ENCODE measurements at regions not wholly inside any gene's neighbourhood (a gene's known extent, or its start where the extent isn't known, plus 50 kb on each side); places are given as distances from the start of the nearest gene placed in this dataset.
"Not testable (repeated sequence)": the region's sequence is repeated elsewhere in the genome, so short reads cannot be mapped to it uniquely, and the experiment has no call there.

DNA sequence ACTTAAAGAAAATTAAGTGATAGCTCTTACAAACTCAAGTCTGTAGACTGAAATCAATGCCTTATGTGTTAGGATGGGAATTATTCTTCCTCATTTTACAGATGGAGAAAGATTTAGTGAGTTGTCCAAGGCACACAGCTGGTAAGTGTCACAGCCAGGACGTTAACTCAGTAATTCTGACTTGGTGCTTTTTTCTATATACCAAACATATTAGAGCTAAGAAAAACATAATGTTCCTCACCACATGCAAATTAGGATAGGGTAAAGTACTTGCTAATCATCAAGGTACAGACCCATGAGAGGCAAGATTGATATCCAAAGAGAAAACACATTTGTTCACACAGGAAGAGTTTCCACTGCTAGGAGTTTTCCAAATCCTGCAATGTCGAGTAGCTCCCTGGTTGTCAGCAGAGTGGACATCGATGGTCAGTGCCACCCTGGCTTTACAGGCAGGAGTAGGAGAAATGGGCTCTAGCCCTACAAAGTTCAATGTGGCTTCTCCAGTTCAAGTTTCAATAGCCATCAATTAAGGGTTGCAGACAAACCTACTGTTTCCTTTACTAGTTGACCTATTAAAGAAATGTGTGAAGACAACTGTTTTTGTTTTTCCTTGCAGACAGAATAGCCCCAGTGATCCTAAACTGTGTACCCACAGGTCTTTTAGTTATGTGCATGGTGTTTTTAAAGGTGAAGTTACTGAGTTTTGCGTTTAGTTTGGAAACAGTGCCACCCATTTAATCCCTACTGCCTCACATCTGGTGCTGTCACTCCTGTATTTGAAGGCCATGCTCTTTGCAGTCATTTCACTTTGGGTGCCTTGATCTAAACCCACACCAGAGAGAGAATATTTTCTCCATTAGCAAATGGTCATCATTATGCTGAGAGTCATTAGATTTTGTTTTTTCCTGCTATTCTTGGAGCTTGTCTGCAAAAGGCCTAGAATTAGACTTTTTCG is 460.8 kb upstream of the SMARCA2 start:
- Histone ChIP-seq H3K27me3 (ENCODE audit: insufficient read depth, insufficient read length) (no peaks in the 10 kb centered on the region), H3K9ac (ENCODE audit: insufficient read length, low read depth) (no peak overlapping the region), H3K4me3 (ENCODE audit: insufficient read length, low read depth) (no peak overlapping the region), H3K36me3 (ENCODE audit: insufficient read depth, insufficient read length, low read length) (no peaks in the 10 kb centered on the region), H3K9me3 (ENCODE audit: insufficient read depth, low read length) (peaks cover 11% of the 10 kb centered on the region; the same call in 1 of the 2 replicates), H3K4me1 (ENCODE audit: insufficient read depth, insufficient read length) (no peaks in the 10 kb centered on the region)
- no peak for TF ChIP-seq YY1 (IDR thresholded peaks at IDR 0.05; ENCODE audit: insufficient read depth, insufficient read length)
- no peak for TF ChIP-seq ZNF274 (IDR thresholded peaks at IDR 0.05; ENCODE audit: low read depth, low read length)
- DNase-seq (ENCODE audit: low read depth, low spot score): no peak

DNA sequence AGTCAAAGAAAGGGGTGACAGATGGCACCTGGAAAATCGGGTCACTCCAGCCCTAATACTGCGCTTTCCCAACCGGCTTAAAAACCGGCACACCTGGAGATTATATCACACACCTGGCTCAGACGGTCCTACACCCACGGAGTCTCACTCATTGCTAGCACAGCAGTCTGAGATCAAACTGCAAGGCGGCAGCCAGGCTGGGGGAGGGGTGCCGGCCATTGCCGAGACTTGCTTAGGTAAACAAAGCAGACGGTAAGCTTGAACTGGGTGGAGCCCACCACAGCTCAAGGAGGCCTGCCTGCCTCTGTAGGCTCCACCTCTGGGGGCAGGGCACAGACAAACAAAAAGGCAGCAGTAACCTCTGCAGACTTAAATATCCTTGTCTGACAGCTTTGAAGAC is 456.5 kb upstream of the SMARCA2 start:
- DNase-seq (ENCODE audit: low read depth, low spot score): peak; percentile 6
- H3K4me1 ChIP-seq (ENCODE audit: insufficient read depth, insufficient read length); H3K27me3 ChIP-seq (ENCODE audit: insufficient read depth, insufficient read length): not testable (repeated sequence)

DNA sequence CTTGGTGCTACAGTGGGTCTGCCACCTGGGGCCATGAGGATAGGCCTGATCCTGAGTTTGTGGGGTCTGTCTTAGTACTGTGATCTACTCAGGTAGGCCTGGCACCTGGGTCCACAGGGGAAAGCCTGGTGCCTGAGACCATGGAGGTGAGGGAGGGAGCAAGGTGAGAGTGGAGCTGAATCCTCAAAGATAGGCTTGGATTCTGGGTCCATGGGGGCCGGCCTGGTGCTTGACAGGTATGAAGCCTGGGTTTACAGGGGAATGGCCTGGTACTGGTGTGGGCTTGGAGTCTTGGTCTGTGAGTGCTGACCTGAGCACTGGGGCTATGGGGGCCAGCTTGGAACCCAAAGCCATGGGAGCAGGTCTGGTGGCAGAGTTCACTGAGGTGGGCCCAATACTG is 439.2 kb upstream of the SMARCA2 start:
- no peaks in the 10 kb centered on the region for H3K36me3 ChIP-seq (ENCODE audit: insufficient read depth, insufficient read length, low read length)
- H3K9ac ChIP-seq (ENCODE audit: insufficient read length, low read depth): no peak overlapping the region
- no peaks in the 10 kb centered on the region for H3K27me3 ChIP-seq (ENCODE audit: insufficient read depth, insufficient read length)
- H3K4me3 ChIP-seq (ENCODE audit: insufficient read length, low read depth): no peak overlapping the region
- DNase-seq (ENCODE audit: low read depth, low spot score): no peak
- no peaks in the 10 kb centered on the region for H3K4me1 ChIP-seq (ENCODE audit: insufficient read depth, insufficient read length)
- no peaks in the 10 kb centered on the region; the same call in 1 of the 2 replicates for H3K9me3 ChIP-seq (ENCODE audit: insufficient read depth, low read length)
- TF ChIP-seq YY1 (IDR thresholded peaks at IDR 0.05; ENCODE audit: insufficient read depth, insufficient read length) (no peak), SUZ12 (IDR thresholded peaks at IDR 0.05; ENCODE audit: extremely low read depth, insufficient read depth, insufficient read length) (no peak), ZNF274 (IDR thresholded peaks at IDR 0.05; ENCODE audit: low read depth, low read length) (no peak)

More for the DNA sequence above, 456.5 kb upstream of the SMARCA2 start:
- not testable (repeated sequence) for H3K4me3 ChIP-seq (ENCODE audit: insufficient read length, low read depth); H3K9ac ChIP-seq (ENCODE audit: insufficient read length, low read depth); H3K36me3 ChIP-seq (ENCODE audit: insufficient read depth, insufficient read length, low read length)
- peaks cover 11% of the 10 kb centered on the region; the same call in 1 of the 2 replicates for H3K9me3 ChIP-seq (ENCODE audit: insufficient read depth, low read length)

DNA sequence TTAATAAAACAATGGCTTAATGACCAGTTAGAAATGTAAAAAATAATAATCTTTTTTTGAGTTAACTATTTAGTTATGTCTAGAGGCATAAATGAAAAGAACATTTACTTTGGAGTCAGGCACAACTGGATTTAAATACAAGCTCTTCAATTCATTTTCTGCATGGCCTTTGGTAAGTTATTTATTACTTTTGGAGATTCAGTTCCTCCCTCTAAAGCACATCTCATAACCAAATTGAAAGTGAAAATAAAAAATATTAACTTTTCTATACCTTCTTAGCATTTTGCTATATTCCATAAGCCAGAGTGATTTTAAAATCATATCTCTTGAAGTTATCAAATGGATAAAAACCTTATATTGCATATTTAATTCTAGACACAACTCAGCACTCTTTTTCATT is 434.9 kb upstream of the SMARCA2 start:
- no peaks in the 10 kb centered on the region for H3K36me3 ChIP-seq (ENCODE audit: insufficient read depth, insufficient read length, low read length)
- H3K9me3 ChIP-seq (ENCODE audit: insufficient read depth, low read length): no peaks in the 10 kb centered on the region; the same call in 1 of the 2 replicates
- H3K27me3 ChIP-seq (ENCODE audit: insufficient read depth, insufficient read length): no peaks in the 10 kb centered on the region
- no peak overlapping the region for H3K9ac ChIP-seq (ENCODE audit: insufficient read length, low read depth)
- no peak for DNase-seq (ENCODE audit: low read depth, low spot score)
- no peaks in the 10 kb centered on the region for H3K4me1 ChIP-seq (ENCODE audit: insufficient read depth, insufficient read length)
- TF ChIP-seq YY1 (IDR thresholded peaks at IDR 0.05; ENCODE audit: insufficient read depth, insufficient read length) (no peak), ZNF274 (IDR thresholded peaks at IDR 0.05; ENCODE audit: low read depth, low read length) (no peak), SUZ12 (IDR thresholded peaks at IDR 0.05; ENCODE audit: extremely low read depth, insufficient read depth, insufficient read length) (no peak)
- H3K4me3 ChIP-seq (ENCODE audit: insufficient read length, low read depth): no peak overlapping the region

DNA sequence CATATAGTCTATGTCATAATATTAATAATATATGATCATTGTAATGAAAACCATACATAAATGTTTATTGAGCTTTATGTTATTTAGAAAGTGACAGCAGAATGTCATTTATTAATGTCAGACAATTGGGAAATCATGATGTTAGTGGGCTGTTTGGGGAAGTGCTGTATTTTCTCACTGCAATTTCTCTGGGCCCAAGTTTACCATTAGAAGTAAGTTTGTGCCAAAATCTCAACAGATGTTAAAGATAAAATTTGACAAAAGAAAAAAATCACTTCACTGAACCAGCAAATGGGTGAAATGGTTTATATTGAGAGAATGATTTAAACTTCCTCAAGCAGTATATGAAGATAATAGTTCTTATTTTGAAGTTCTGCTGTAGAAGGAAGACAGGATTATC is 433.2 kb upstream of the SMARCA2 start:
- no peak overlapping the region for H3K4me3 ChIP-seq (ENCODE audit: insufficient read length, low read depth)
- no peak for DNase-seq (ENCODE audit: low read depth, low spot score)
- no peaks in the 10 kb centered on the region for H3K27me3 ChIP-seq (ENCODE audit: insufficient read depth, insufficient read length)
- no peak overlapping the region for H3K9ac ChIP-seq (ENCODE audit: insufficient read length, low read depth)
- no peaks in the 10 kb centered on the region for H3K4me1 ChIP-seq (ENCODE audit: insufficient read depth, insufficient read length)
- no peaks in the 10 kb centered on the region for H3K9me3 ChIP-seq (ENCODE audit: insufficient read depth, low read length)
- TF ChIP-seq ZNF274 (IDR thresholded peaks at IDR 0.05; ENCODE audit: low read depth, low read length): no peak
- TF ChIP-seq YY1 (IDR thresholded peaks at IDR 0.05; ENCODE audit: insufficient read depth, insufficient read length): no peak
- no peak for TF ChIP-seq SUZ12 (IDR thresholded peaks at IDR 0.05; ENCODE audit: extremely low read depth, insufficient read depth, insufficient read length)
- H3K36me3 ChIP-seq (ENCODE audit: insufficient read depth, insufficient read length, low read length): no peaks in the 10 kb centered on the region

DNA sequence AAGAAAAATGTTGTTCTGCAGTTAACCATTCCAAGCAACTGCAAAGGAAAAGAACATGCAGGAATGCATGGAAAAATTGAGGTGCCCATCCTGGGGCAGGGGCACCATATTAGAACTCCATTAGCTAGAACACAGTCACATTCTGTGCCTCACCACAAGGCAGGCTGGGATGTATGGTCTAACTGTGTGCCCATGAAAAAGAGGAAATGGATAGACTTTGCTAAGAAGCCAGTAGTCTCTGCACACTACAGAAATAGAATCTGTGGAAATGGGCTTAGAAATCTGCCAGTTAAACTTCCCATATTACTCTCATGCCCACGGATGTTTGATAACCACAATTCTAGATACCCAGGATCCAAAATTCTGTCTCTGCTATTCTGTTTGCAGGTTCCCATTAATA is 423.8 kb upstream of the SMARCA2 start:
- no peak for TF ChIP-seq SUZ12 (IDR thresholded peaks at IDR 0.05; ENCODE audit: extremely low read depth, insufficient read depth, insufficient read length)
- no peak for TF ChIP-seq YY1 (IDR thresholded peaks at IDR 0.05; ENCODE audit: insufficient read depth, insufficient read length)
- TF ChIP-seq ZNF274 (IDR thresholded peaks at IDR 0.05; ENCODE audit: low read depth, low read length): no peak
- Histone ChIP-seq H3K36me3 (ENCODE audit: insufficient read depth, insufficient read length, low read length) (no peaks in the 10 kb centered on the region), H3K27me3 (ENCODE audit: insufficient read depth, insufficient read length) (no peaks in the 10 kb centered on the region), H3K9me3 (ENCODE audit: insufficient read depth, low read length) (0 out of 2 replicates have a peak, but pooled peaks cover 8% of the 10 kb centered on the region), H3K9ac (ENCODE audit: insufficient read length, low read depth) (no peak overlapping the region), H3K4me1 (ENCODE audit: insufficient read depth, insufficient read length) (no peaks in the 10 kb centered on the region), H3K4me3 (ENCODE audit: insufficient read length, low read depth) (no peak overlapping the region)
- no peak for DNase-seq (ENCODE audit: low read depth, low spot score)

DNA sequence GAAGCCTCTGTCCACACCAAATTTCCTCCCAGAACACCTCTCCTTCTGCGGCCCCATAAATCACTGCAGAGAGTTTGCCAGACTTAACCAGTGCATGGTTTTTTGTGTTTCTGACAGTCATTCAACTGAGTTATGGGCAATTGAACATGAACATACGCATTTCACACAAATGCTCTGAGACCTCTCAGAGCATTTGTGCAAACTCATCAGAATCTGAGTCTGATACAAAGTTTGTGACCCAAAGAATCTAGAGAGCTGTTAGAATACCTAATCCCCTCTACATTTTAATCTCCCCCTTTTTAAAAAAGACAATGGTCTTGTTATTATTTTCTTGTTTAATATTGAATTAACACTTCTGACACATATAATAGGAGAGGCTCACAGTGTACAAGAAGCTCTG is 416.9 kb upstream of the SMARCA2 start:
- no peak for DNase-seq (ENCODE audit: low read depth, low spot score)
- no peaks in the 10 kb centered on the region for H3K4me1 ChIP-seq (ENCODE audit: insufficient read depth, insufficient read length)
- no peaks in the 10 kb centered on the region for H3K27me3 ChIP-seq (ENCODE audit: insufficient read depth, insufficient read length)
- no peak overlapping the region for H3K9ac ChIP-seq (ENCODE audit: insufficient read length, low read depth)
- no peak overlapping the region for H3K4me3 ChIP-seq (ENCODE audit: insufficient read length, low read depth)
- no peaks in the 10 kb centered on the region for H3K9me3 ChIP-seq (ENCODE audit: insufficient read depth, low read length)
- TF ChIP-seq SUZ12 (IDR thresholded peaks at IDR 0.05; ENCODE audit: extremely low read depth, insufficient read depth, insufficient read length) (no peak), ZNF274 (IDR thresholded peaks at IDR 0.05; ENCODE audit: low read depth, low read length) (no peak)
- H3K36me3 ChIP-seq (ENCODE audit: insufficient read depth, insufficient read length, low read length): no peaks in the 10 kb centered on the region

Data from NT2/D1 (cell line).